Activated T-helper 17 cell treated with anti-CD3 and anti-CD28 coated beads, Interleukin-2, amount 50 U/mL, for 72 hours (primary cell): ENCODE measurements at regions not wholly inside any gene's neighbourhood (a gene's known extent, or its start where the extent isn't known, plus 50 kb on each side); places are given as distances from the start of the nearest gene placed in this dataset.

Experiments used
- ATAC-seq: fragments of 150-1000 bp; cut with Tn5 transposase; replicated peaks from 2 replicates; pipeline ENCODE4 v1.10.0; 2021; ENCODE audit warnings: mild to moderate bottlenecking, moderate library complexity
- H3K27ac Mint-ChIP-seq: one replicate; pipeline ENCODE4 v1.8.0; 2022; ENCODE audit warnings: mixed read lengths
- H3K27me3 Mint-ChIP-seq: one replicate; pipeline ENCODE4 v1.8.0; 2022; ENCODE audit warnings: mixed read lengths
- H3K36me3 Mint-ChIP-seq: one replicate; pipeline ENCODE4 v1.8.0; 2022; ENCODE audit warnings: low read depth, mild to moderate bottlenecking, mixed read lengths
- H3K4me1 Mint-ChIP-seq: one replicate; pipeline ENCODE4 v1.8.0; 2022; ENCODE audit warnings: mixed read lengths
- H3K4me3 Mint-ChIP-seq: one replicate; pipeline ENCODE4 v1.8.0; 2022; ENCODE audit warnings: mild to moderate bottlenecking, mixed read lengths
- H3K9me3 Mint-ChIP-seq: one replicate; pipeline ENCODE4 v1.8.0; 2022; ENCODE audit warnings: mixed read lengths

DNA sequence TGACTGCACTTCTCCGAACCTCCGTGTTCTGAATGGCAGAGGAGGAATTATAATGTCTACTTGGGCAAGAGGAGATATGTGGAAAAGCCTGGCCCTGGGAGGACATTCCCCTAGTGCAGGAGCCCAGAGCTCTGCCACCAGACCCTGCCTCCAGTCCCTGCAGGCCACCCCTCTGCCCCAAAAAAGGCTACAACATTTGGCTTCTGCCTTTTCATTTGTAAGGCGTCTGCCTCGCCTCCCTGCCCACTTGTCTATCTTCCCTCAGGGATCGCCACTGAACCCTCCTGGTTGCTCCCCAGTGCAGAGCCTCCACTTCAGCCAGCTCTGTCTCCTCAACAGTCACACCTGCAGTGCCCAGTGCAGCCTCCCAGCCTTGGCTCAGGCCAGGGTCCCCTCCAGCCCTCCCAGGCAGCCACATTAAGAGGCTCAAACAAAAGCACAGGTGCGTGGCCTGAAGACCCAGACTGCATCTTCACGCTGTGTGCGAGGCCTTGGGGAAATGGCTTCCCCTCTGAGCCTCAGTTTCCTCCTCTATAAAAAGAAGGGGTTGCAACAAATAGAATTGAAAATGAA lies 125.9 kb upstream of the SMAD3 start:
- Mint-ChIP-seq H3K9me3 (no peaks in the 10 kb centered on the region), H3K4me3 (no peak overlapping the region), H3K27me3 (peaks cover 5% of the 10 kb centered on the region), H3K27ac (no peak overlapping the region), H3K4me1 (peaks cover 10% of the 10 kb centered on the region), H3K36me3 (no peaks in the 10 kb centered on the region)
- no peak for ATAC-seq

- ATAC-seq: peak; percentile 89
- Mint-ChIP-seq H3K36me3 (no peaks in the 10 kb centered on the region), H3K9me3 (no peaks in the 10 kb centered on the region), H3K27ac (peak overlapping the region; percentile 39), H3K27me3 (peaks cover 5% of the 10 kb centered on the region), H3K4me3 (no peak overlapping the region), H3K4me1 (peaks cover 10% of the 10 kb centered on the region)
Observed at GRCh38 chr15:66940368-66940767, 125.0 kb upstream of the SMAD3 start.

DNA sequence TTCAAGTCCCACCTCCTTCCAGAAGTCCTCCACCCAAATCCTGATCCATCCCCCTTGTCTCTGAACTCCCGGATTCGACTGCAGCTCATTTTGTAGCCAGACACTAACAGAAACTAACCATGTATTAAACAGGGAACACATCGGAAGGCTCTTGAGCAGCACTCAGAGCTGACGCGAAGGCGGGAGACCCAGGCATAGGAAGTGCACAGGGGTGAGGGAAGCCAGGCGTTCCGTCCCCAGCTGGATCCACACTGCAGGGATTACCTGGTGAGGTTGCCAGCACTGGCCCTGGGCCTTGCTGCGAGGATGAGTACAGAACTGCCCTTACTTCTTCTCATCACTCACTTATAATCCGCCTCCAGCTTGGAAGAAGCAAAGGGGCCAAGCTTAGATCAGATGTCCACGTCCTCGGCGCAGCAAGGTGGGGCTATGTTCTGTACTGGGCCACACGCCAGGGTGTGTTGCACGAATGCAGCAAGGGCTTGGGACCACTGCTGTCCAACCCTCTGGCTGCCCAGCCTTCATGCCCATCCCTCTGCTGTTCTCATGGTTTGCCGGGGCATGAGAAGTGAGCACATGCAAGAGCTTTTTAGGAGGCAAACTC lies 124.2 kb upstream of the SMAD3 start:
- H3K27ac Mint-ChIP-seq: peak overlapping the region; percentile 39
- H3K9me3 Mint-ChIP-seq: no peaks in the 10 kb centered on the region
- peaks cover 4% of the 10 kb centered on the region for H3K27me3 Mint-ChIP-seq
- no peaks in the 10 kb centered on the region for H3K36me3 Mint-ChIP-seq
- peaks cover 10% of the 10 kb centered on the region for H3K4me1 Mint-ChIP-seq
- ATAC-seq: no peak
- no peak overlapping the region for H3K4me3 Mint-ChIP-seq

DNA sequence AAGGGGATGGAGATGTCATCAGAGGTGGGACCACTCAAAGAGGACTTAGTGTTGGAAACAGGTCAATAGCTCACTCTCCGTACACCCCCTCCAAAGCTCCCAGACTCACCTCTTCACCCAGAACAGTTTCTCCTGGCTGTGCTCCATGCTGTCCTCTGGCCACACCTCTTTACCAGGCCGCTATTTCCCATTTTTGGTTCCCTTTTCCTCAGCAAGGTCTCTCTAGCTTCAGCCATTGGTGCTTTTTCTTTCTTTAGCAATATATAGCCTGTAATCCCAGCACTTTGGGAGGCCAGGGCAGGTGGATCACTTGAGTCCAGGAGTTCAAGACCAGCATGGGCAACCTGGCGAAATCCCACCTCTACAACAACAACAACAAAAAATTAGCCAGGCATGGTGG lies 123.6 kb upstream of the SMAD3 start:
- Mint-ChIP-seq H3K27ac (no peak overlapping the region), H3K36me3 (no peaks in the 10 kb centered on the region), H3K4me1 (peaks cover 10% of the 10 kb centered on the region), H3K9me3 (no peaks in the 10 kb centered on the region), H3K4me3 (no peak overlapping the region), H3K27me3 (peaks cover 4% of the 10 kb centered on the region)
- ATAC-seq: no peak

DNA sequence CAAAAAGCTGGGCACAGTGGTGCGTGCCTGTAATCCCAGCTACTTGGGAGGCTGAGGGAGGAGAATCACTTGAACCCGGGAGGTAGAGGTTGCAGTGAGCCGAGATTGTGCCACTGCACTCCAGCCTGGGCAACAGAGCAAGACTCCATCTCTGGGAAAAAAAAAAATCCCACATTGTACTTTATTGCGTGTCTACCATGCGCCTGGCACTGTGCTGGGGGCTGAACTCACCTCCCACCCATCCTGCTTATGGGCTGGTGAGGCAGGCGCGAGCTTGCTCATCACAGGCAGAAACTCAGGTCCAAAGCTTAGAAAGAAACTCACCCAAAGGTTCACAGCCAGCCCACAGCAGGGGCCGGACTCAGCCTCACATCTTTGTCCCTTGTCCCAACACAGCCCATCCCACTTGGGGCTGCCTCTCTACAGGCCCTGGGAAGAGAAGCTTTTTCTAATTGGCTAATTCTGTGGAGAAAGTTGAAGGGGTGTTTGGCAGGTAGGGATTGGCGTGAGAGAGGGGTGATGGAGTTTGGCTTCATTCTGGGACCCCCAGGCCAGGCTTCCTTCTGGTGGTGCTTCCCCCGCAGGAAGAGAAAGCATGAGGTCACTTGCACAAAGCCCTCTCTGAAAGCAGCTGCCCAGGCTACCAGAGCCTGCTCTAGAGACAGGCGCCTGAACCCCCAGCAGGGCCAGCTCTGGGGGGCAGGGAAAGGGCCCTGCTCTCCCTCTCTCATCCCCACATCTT lies 122.6 kb upstream of the SMAD3 start:
- no peak overlapping the region for H3K4me3 Mint-ChIP-seq
- no peak for ATAC-seq
- H3K9me3 Mint-ChIP-seq: no peaks in the 10 kb centered on the region
- H3K4me1 Mint-ChIP-seq: peaks cover 10% of the 10 kb centered on the region
- H3K36me3 Mint-ChIP-seq: no peaks in the 10 kb centered on the region
- H3K27ac Mint-ChIP-seq: no peak overlapping the region
- H3K27me3 Mint-ChIP-seq: peaks cover 4% of the 10 kb centered on the region

- Mint-ChIP-seq H3K27me3 (peaks cover 4% of the 10 kb centered on the region), H3K36me3 (no peaks in the 10 kb centered on the region), H3K9me3 (no peaks in the 10 kb centered on the region), H3K4me1 (peaks cover 10% of the 10 kb centered on the region), H3K4me3 (no peak overlapping the region), H3K27ac (no peak overlapping the region)
- ATAC-seq: no peak
Observed at GRCh38 chr15:66943456-66944095, 121.8 kb upstream of the SMAD3 start.

DNA sequence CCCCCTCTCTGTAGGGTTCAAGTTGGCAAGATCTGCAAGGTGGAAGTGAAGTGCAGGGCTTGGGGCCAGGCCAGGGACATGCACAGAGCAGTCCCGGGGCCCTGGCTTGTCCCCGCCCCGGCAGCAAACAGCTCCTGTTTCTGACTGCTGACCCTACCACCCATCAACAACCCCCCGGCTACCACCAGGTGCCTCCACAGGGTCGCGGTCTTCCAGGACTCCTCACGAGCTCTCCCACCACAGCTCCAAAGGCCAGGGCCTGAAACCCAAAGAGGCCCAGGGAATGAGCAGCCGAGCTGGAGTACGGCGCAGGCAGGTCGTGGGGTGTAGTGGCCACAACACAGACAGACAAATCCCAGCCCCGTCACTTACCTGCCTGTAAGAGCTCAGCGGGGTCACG lies 121.3 kb upstream of the SMAD3 start:
- Mint-ChIP-seq H3K27me3 (peaks cover 4% of the 10 kb centered on the region), H3K27ac (no peak overlapping the region), H3K4me3 (no peak overlapping the region), H3K36me3 (no peaks in the 10 kb centered on the region), H3K4me1 (peaks cover 10% of the 10 kb centered on the region), H3K9me3 (no peaks in the 10 kb centered on the region)
- no peak for ATAC-seq

DNA sequence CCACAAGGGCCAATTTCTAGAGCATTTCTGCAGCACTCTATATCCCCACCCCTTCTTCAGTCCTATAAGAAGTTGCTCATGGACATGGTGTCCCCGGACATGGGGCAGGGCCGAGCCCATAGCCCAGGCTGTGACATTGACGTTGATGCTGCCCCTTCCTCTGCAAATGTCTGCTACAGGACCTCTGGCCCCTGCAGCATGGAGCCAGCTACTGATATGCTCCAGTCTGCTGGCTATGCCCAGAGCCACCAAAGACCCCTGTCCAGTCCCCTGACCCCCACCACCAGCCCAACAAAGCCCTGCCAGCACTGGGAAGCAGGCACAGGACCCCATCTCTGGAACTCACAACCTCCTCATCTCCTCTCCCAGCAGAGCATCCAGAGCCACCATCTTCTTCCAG lies 120.1 kb upstream of the SMAD3 start:
- H3K27ac Mint-ChIP-seq: peak overlapping the region; percentile 22
- no peak overlapping the region for H3K4me3 Mint-ChIP-seq
- H3K27me3 Mint-ChIP-seq: peaks cover 4% of the 10 kb centered on the region
- H3K4me1 Mint-ChIP-seq: peaks cover 8% of the 10 kb centered on the region
- no peak for ATAC-seq
- no peaks in the 10 kb centered on the region for H3K9me3 Mint-ChIP-seq
- H3K36me3 Mint-ChIP-seq: no peaks in the 10 kb centered on the region

- no peaks in the 10 kb centered on the region for H3K9me3 Mint-ChIP-seq
- no peak overlapping the region for H3K4me3 Mint-ChIP-seq
- H3K27ac Mint-ChIP-seq: peak overlapping the region; percentile 22
- ATAC-seq: no peak
- H3K4me1 Mint-ChIP-seq: peaks cover 2% of the 10 kb centered on the region
- no peaks in the 10 kb centered on the region for H3K36me3 Mint-ChIP-seq
- peaks cover 4% of the 10 kb centered on the region for H3K27me3 Mint-ChIP-seq
Observed at GRCh38 chr15:66945842-66946241, 119.6 kb upstream of the SMAD3 start.

DNA sequence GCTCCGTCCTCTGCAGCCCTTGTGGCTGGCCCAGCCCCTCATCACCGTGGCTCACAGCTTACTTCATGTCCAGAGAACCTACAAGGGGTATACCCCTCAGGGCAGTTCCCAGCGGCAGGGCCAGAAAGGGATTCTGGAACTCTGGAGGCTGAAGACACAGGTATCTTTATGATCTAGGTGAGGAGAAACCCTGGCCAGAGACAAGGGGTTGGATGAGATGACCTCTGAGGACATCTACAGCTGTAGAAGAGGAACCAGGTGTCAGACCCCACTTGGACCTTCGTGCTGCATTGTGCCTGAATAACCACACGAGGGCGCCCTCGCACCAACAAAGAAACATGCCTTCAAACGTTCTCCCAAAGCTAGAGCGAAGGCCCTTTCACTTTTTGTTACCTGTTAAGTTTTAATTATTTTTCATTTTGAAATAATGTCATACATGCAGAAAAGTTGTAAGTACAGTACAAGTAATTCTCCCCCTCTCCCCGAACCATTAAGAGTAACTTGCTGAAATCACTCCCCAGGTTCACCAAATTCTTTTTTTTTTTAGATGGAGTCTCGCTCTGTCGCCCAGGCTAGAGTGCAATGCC lies 118.7 kb upstream of the SMAD3 start:
- ATAC-seq: peak; percentile 50
- no peaks in the 10 kb centered on the region for H3K36me3 Mint-ChIP-seq
- H3K9me3 Mint-ChIP-seq: no peaks in the 10 kb centered on the region
- H3K27me3 Mint-ChIP-seq: peaks cover 4% of the 10 kb centered on the region
- H3K4me3 Mint-ChIP-seq: no peak overlapping the region
- H3K4me1 Mint-ChIP-seq: no peaks in the 10 kb centered on the region
- H3K27ac Mint-ChIP-seq: no peak overlapping the region

- Mint-ChIP-seq H3K27ac (no peak overlapping the region), H3K27me3 (peaks cover 4% of the 10 kb centered on the region), H3K36me3 (no peaks in the 10 kb centered on the region), H3K4me1 (no peaks in the 10 kb centered on the region), H3K4me3 (no peak overlapping the region), H3K9me3 (no peaks in the 10 kb centered on the region)
- no peak for ATAC-seq
Observed at GRCh38 chr15:66947471-66947870, 117.9 kb upstream of the SMAD3 start.

GRCh38 chr15:66948294-66948693 lies 117.1 kb upstream of the SMAD3 start:
- peak; percentile 91 for ATAC-seq
- Mint-ChIP-seq H3K4me1 (no peaks in the 10 kb centered on the region), H3K9me3 (no peaks in the 10 kb centered on the region)

GRCh38 chr15:66950114-66950513 lies 115.3 kb upstream of the SMAD3 start:
- no peaks in the 10 kb centered on the region for H3K36me3 Mint-ChIP-seq
- H3K9me3 Mint-ChIP-seq: no peaks in the 10 kb centered on the region
- H3K27me3 Mint-ChIP-seq: peaks cover 4% of the 10 kb centered on the region
- H3K4me1 Mint-ChIP-seq: no peaks in the 10 kb centered on the region
- no peak overlapping the region for H3K27ac Mint-ChIP-seq
- H3K4me3 Mint-ChIP-seq: no peak overlapping the region
- no peak for ATAC-seq

More at GRCh38 chr15:66948294-66948693, 117.1 kb upstream of the SMAD3 start:
- Mint-ChIP-seq H3K27ac (peak overlapping the region; percentile 34), H3K27me3 (peaks cover 4% of the 10 kb centered on the region), H3K36me3 (no peaks in the 10 kb centered on the region), H3K4me3 (peak overlapping the region; percentile 19)

DNA sequence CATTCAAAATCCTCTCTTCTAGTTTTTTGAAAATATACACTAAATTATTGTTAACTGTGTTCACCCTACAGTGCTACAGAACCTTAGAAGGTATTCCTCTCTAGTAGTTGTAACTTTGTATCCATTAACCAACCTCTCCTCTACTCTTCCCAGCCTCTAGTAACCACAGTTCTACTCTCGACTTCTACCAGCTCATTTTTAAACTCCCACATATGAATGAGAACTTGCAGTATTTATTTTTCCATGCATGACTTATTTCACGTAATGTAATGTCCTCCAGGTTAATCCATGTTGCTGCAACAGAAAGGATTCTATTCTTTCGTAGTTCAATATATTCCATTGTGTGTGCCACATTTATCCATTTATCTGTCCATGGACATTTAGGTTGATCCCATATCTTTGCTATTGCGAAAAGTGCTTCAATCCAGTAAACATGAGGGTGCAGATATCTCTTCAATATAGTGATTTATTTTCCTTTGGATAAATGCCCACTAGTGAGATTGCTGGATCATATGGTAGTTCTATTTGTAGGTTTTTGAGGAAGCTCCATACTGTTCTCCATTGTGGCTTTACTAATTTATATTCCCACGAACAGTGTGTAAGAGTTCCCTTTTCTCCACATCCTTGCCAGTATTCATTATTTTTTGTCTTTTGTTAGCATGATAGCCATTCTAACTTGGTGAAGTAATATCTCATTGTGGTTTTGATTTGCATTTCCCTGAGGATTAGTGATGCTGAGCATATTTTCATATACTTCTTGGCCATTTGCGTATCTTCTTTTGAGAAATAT lies 113.7 kb upstream of the SMAD3 start:
- H3K27ac Mint-ChIP-seq: no peak overlapping the region
- H3K4me1 Mint-ChIP-seq: no peaks in the 10 kb centered on the region
- no peaks in the 10 kb centered on the region for H3K36me3 Mint-ChIP-seq
- H3K9me3 Mint-ChIP-seq: no peaks in the 10 kb centered on the region
- no peak for ATAC-seq
- no peak overlapping the region for H3K4me3 Mint-ChIP-seq
- H3K27me3 Mint-ChIP-seq: no peaks in the 10 kb centered on the region
